Liver (tissue), 8 donors: ENCODE measurements at regions not wholly inside any gene's neighbourhood (a gene's known extent, or its start where the extent isn't known, plus 50 kb on each side); places are given as distances from the start of the nearest gene placed in this dataset.

Experiments used
- DNase-seq: peaks from one replicate; pipeline ENCODE4 v3.0.0-alpha.2; 2017; ENCODE audit warnings: low spot score
- H3K27ac ChIP-seq, 2 donors: one replicate each; pipeline ENCODE4 v1.7.0; 2013; ENCODE audit warnings: inconsistent platforms in 2 of 2, low read length in 2 of 2, control low read depth in 1 of 2, low read depth in 1 of 2, mild to moderate bottlenecking in 1 of 2
- H3K27me3 ChIP-seq, 4 donors: one replicate each; pipeline versions ENCODE4 v1.6.1 to v1.7.0; 2013; ENCODE audit warnings: low read length in 3 of 4, inconsistent platforms in 1 of 4, mild to moderate bottlenecking in 1 of 4, moderate library complexity in 1 of 4; ENCODE audit not compliant: control insufficient read depth in 4 of 4, insufficient read depth in 4 of 4
- H3K36me3 ChIP-seq, 4 donors: one replicate each; pipeline versions ENCODE4 v1.6.1 to v1.7.0; 2013; ENCODE audit warnings: low read length in 3 of 4, mild to moderate bottlenecking in 3 of 4, low read depth in 1 of 4, moderate library complexity in 1 of 4; ENCODE audit not compliant: control insufficient read depth in 4 of 4, insufficient read depth in 3 of 4
- H3K4me1 ChIP-seq, 4 donors: one replicate each; pipeline versions ENCODE4 v1.6.1 to v1.7.0; 2013; ENCODE audit warnings: low read length in 3 of 4, mild to moderate bottlenecking in 3 of 4, moderate library complexity in 1 of 4; ENCODE audit not compliant: control insufficient read depth in 4 of 4, insufficient read depth in 4 of 4
- H3K4me3 ChIP-seq, 3 donors: one replicate each; pipeline versions ENCODE4 v1.6.1 to v1.7.0; 2013; ENCODE audit warnings: low read length in 3 of 3, control low read depth in 1 of 3, low read depth in 1 of 3, mild to moderate bottlenecking in 1 of 3
- H3K9ac ChIP-seq, 2 donors: one replicate each; pipeline ENCODE4 v1.7.0; 2013; ENCODE audit warnings: low read length in 2 of 2, mild to moderate bottlenecking in 2 of 2, moderate library complexity in 2 of 2, control low read depth in 1 of 2, low read depth in 1 of 2
- H3K9me3 ChIP-seq, 4 donors: one replicate each; pipeline versions ENCODE4 v1.6.1 to v1.7.0; 2013; ENCODE audit warnings: low read length in 3 of 4; ENCODE audit not compliant: control insufficient read depth in 4 of 4
- ATF3 ChIP-seq: IDR thresholded peaks from 2 replicates; pipeline ENCODE4 v1.6.1; 2016; ENCODE audit warnings: antibody characterized with exemption
- CTCF ChIP-seq: fragments of 150-350 bp; IDR thresholded peaks from 2 replicates; pipeline ENCODE4 v1.5.1; 2017; ENCODE audit warnings: improper control_type of control experiment, low read depth, low read length; ENCODE audit not compliant: missing input control
- EGR1 ChIP-seq, 2 donors: IDR thresholded peaks; 2 replicates each; pipeline ENCODE4 v1.6.1; 2016 to 2018; ENCODE audit warnings: antibody characterized with exemption in 2 of 2, low read depth in 2 of 2
- FOXA1 ChIP-seq: IDR thresholded peaks from 2 replicates; pipeline ENCODE4 v1.6.1; 2016; ENCODE audit warnings: antibody characterized with exemption
- GABPA ChIP-seq, 2 donors: IDR thresholded peaks in 1 of 2; conservative IDR thresholded peaks in 1 of 2; 2 replicates each; pipeline ENCODE4 v1.6.1; 2016; ENCODE audit warnings: antibody characterized with exemption in 2 of 2, mild to moderate bottlenecking in 1 of 2, moderate library complexity in 1 of 2
- HNF4G ChIP-seq: IDR thresholded peaks from 2 replicates; pipeline ENCODE4 v1.6.1; 2016; ENCODE audit warnings: antibody characterized with exemption
- JUND ChIP-seq, 2 donors: IDR thresholded peaks; 2 replicates each; pipeline ENCODE4 v1.6.1; 2016; ENCODE audit warnings: antibody characterized with exemption in 2 of 2
- NR2F2 ChIP-seq: IDR thresholded peaks from 2 replicates; pipeline ENCODE4 v1.6.1; 2016; ENCODE audit warnings: antibody characterized with exemption
- REST ChIP-seq: IDR thresholded peaks from 2 replicates; pipeline ENCODE4 v1.6.1; 2016; ENCODE audit warnings: antibody characterized with exemption, mild to moderate bottlenecking
- SP1 ChIP-seq: IDR thresholded peaks from 2 replicates; pipeline ENCODE4 v1.6.1; 2018; ENCODE audit warnings: antibody characterized with exemption, mild to moderate bottlenecking
- TAF1 ChIP-seq: conservative IDR thresholded peaks from 2 replicates; pipeline ENCODE4 v1.6.1; 2016; ENCODE audit warnings: antibody characterized with exemption, mild to moderate bottlenecking
- YY1 ChIP-seq: IDR thresholded peaks from 2 replicates; pipeline ENCODE4 v1.6.1; 2016; ENCODE audit warnings: antibody characterized with exemption, mild to moderate bottlenecking
- WGBS: extraction: QIAGEN DNeasy Blood & Tissue Kit; methylation state at CpG from one replicate; pipeline ENCODE4 v1.1.7; 2013; 5-methylcytosine and 5-hydroxymethylcytosine counted together
- donor health status: healthy.
- donor health status: healthy.
- donor health status: healthy.
- donor health status: healthy.
- donor health status: healthy.

- Histone ChIP-seq H3K27ac (no peak overlapping the region), H3K27me3 (no peaks in the 10 kb centered on the region), H3K4me1 (peaks cover 0 to 22% (median 8%) of the 10 kb centered on the region in 4 donors), H3K9ac (no peak overlapping the region), H3K36me3 (no peaks in the 10 kb centered on the region), H3K4me3 (no peak overlapping the region), H3K9me3 (no peaks in the 10 kb centered on the region)
- DNase-seq = no peak
- TF ChIP-seq HNF4G (no peak), CTCF (no peak), TAF1 (no peak), REST (no peak), FOXA1 (no peak), NR2F2 (no peak), ATF3 (no peak), JUND (IDR thresholded peaks at IDR 0.05) (no peak), EGR1 (IDR thresholded peaks at IDR 0.05; ENCODE audit: low read depth in 2 of 2) (no peak), SP1 (no peak)
- WGBS = 99% methylated on average over 1 of the region's 1 CpG
Measured at GRCh38 chr5:96090215-96090614, 128.6 kb upstream of the ELL2 start.

- H3K9me3 ChIP-seq = no peaks in the 10 kb centered on the region
- no peak overlapping the region for H3K9ac ChIP-seq
- no peak for DNase-seq
- H3K27ac ChIP-seq = no peak overlapping the region
- H3K27me3 ChIP-seq = no peaks in the 10 kb centered on the region
- no peaks in the 10 kb centered on the region for H3K36me3 ChIP-seq
- 92% methylated on average over 4 of the region's 4 CpGs for WGBS
- no peak for TF ChIP-seq GABPA (IDR thresholded peaks at IDR 0.05 in 1 of 2, conservative IDR thresholded peaks at IDR 0.05 in 1 of 2)
- no peak for TF ChIP-seq FOXA1
- no peak for TF ChIP-seq YY1
- TF ChIP-seq CTCF = no peak
- no peak for TF ChIP-seq EGR1 (IDR thresholded peaks at IDR 0.05; ENCODE audit: low read depth in 2 of 2)
- H3K4me3 ChIP-seq = no peak overlapping the region
- H3K4me1 ChIP-seq = peaks cover 0 to 11% (median 5%) of the 10 kb centered on the region in 4 donors
Measured at GRCh38 chr5:96088706-96089498, 127.3 kb upstream of the ELL2 start.
